ENCODE measurements at regions not wholly inside any gene's neighbourhood (a gene's known extent, or its start where the extent isn't known, plus 50 kb on each side); places are given as distances from the start of the nearest gene placed in this dataset.

GRCh38 chr2:47661310-47661709 lies 90.5 kb upstream of the KCNK12 start:
- TF ChIP-seq CTCF (conservative IDR thresholded peaks at IDR 0.05; ENCODE audit: low read depth, low read length) (no peak), EZH2 (IDR thresholded peaks at IDR 0.05; ENCODE audit: low read length, unreplicated experiment) (no peak)

All from PC-3 (cell line).